ENCODE measurements at regions not wholly inside any gene's neighbourhood (a gene's known extent, or its start where the extent isn't known, plus 50 kb on each side); places are given as distances from the start of the nearest gene placed in this dataset.

DNA sequence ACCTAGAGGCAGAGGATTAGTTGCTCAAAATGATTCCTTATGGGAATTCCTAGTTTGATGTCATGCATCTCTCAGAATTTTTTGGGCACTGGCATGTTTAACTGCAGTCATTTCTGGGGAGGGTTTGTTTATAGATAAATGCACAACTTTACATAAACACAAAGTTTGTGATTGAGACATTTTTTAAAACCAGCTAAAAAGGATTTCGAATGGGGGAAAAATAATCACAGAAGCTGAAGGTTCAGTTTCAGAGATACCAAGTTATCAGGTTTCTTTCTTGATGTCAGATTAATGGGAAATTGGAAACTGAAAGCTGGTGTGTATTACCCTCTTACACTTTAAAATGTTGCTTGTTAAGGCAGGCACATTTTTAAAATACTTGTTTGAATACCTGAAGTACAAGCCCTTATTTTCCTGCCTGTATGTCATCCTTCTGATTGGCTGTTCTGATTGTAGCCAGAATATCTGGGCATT is 72.1 kb downstream of the DISP1 start:
- intact Hi-C loops (cut with micrococcal nuclease; ENCODE audit: unreplicated experiment), result no loop called here
- Mint-ChIP-seq H3K4me3 (ENCODE audit: unreplicated experiment) (no peak overlapping the region), H3K27me3 (ENCODE audit: insufficient read depth, unreplicated experiment) (no peaks in the 10 kb centered on the region), H3K36me3 (ENCODE audit: insufficient read depth, unreplicated experiment) (no peaks in the 10 kb centered on the region), H3K27ac (ENCODE audit: unreplicated experiment) (no peak overlapping the region), H3K4me1 (ENCODE audit: low read depth, unreplicated experiment) (no peaks in the 10 kb centered on the region), H3K9me3 (ENCODE audit: unreplicated experiment) (no peaks in the 10 kb centered on the region)
- CTCF ChIA-PET, result no interaction called here
- no peak for DNase-seq
- BruUV-seq (replicated peaks), result no TSS peak
- TF ChIP-seq, protein P1, sequence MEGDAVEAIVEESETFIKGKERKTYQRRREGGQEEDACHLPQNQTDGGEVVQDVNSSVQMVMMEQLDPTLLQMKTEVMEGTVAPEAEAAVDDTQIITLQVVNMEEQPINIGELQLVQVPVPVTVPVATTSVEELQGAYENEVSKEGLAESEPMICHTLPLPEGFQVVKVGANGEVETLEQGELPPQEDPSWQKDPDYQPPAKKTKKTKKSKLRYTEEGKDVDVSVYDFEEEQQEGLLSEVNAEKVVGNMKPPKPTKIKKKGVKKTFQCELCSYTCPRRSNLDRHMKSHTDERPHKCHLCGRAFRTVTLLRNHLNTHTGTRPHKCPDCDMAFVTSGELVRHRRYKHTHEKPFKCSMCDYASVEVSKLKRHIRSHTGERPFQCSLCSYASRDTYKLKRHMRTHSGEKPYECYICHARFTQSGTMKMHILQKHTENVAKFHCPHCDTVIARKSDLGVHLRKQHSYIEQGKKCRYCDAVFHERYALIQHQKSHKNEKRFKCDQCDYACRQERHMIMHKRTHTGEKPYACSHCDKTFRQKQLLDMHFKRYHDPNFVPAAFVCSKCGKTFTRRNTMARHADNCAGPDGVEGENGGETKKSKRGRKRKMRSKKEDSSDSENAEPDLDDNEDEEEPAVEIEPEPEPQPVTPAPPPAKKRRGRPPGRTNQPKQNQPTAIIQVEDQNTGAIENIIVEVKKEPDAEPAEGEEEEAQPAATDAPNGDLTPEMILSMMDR (IDR thresholded peaks at IDR 0.05; ENCODE audit: insufficient read depth in 1 of 2, low read depth in 1 of 2, low read length in 1 of 2, severe bottlenecking in 1 of 2, unreplicated experiment in 1 of 2), result no peak
- no peak overlapping the region for H3K4me3 ChIP-seq (ENCODE audit: low read depth, low read length)
- H3K9me3 ChIP-seq, result 0 out of 2 replicates have a peak, but pooled peaks cover 4% of the 10 kb centered on the region
- no peaks in the 10 kb centered on the region for H3K27me3 ChIP-seq (replicated peaks; ENCODE audit: control insufficient read depth, insufficient read depth, low read length)
- POLR2A ChIA-PET, result no interaction called here
- no peaks in the 10 kb centered on the region for H3K36me3 ChIP-seq (ENCODE audit: control insufficient read depth, insufficient read depth, low read length)
- H3K4me1 ChIP-seq, result 0 out of 2 replicates have a peak, but pooled peaks cover 3% of the 10 kb centered on the region

DNA sequence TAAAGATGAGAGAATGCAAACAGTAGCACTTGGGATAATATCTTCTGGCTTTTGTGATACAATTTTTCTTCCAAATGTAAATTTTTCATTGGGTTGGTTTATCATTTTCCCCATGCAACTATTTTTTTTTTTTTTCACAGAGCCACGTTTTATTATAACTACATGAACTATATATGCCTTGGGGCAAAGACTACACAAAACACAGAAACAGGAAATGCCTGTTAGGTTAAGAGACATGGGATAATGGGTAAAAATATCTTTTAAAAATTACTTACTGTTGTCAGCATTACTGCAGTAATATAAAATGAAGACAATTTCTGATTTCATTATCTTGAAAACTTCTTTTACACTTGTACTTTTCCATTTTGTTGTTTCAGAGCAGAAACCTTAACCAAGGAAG is 74.6 kb downstream of the DISP1 start:
- ChIA-PET CTCF (no interaction called here), POLR2A (no interaction called here)
- H3K27me3 ChIP-seq (replicated peaks; ENCODE audit: control insufficient read depth, insufficient read depth, low read length), result no peaks in the 10 kb centered on the region
- BruUV-seq (replicated peaks), result no TSS peak
- TF ChIP-seq, protein P1 (IDR thresholded peaks at IDR 0.05; ENCODE audit: insufficient read depth in 1 of 2, low read depth in 1 of 2, low read length in 1 of 2, severe bottlenecking in 1 of 2, unreplicated experiment in 1 of 2), result no peak
- no peak overlapping the region for H3K27ac Mint-ChIP-seq (ENCODE audit: unreplicated experiment)
- no peaks in the 10 kb centered on the region for H3K9me3 Mint-ChIP-seq (ENCODE audit: unreplicated experiment)
- intact Hi-C loops (cut with micrococcal nuclease; ENCODE audit: unreplicated experiment), result no loop called here
- H3K36me3 Mint-ChIP-seq (ENCODE audit: insufficient read depth, unreplicated experiment), result no peaks in the 10 kb centered on the region
- no peak overlapping the region for H3K4me3 Mint-ChIP-seq (ENCODE audit: unreplicated experiment)
- DNase-seq, result no peak
- H3K4me1 ChIP-seq, result 0 out of 2 replicates have a peak, but pooled peaks cover 5% of the 10 kb centered on the region
- H3K4me3 ChIP-seq (ENCODE audit: low read depth, low read length), result no peak overlapping the region
- no peaks in the 10 kb centered on the region for H3K36me3 ChIP-seq (ENCODE audit: control insufficient read depth, insufficient read depth, low read length)
- no peaks in the 10 kb centered on the region for H3K4me1 Mint-ChIP-seq (ENCODE audit: low read depth, unreplicated experiment)
- no peaks in the 10 kb centered on the region for H3K27me3 Mint-ChIP-seq (ENCODE audit: insufficient read depth, unreplicated experiment)
- no peaks in the 10 kb centered on the region; the same call in 1 of the 2 replicates for H3K9me3 ChIP-seq

DNA sequence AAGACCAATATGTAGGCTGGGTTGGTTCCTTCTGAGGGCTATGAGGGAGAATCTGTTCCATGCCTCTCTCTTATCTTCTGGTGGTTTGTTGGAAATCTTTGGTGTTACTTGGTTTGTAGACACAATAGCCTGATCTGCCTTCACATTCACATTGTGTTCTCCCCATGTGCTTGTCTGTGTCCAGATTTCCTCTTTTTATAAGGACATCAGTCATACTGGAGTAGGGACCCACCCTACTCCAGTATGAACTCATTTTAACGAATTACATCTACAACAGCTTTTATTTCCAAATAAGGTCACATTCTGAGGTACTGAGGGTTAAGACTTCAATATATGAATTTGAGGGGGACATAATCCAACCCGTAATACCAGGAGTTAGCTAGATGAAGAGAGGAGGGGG is 75.9 kb downstream of the DISP1 start:
- Mint-ChIP-seq H3K27me3 (ENCODE audit: insufficient read depth, unreplicated experiment) (no peaks in the 10 kb centered on the region), H3K36me3 (ENCODE audit: insufficient read depth, unreplicated experiment) (no peaks in the 10 kb centered on the region), H3K4me1 (ENCODE audit: low read depth, unreplicated experiment) (no peaks in the 10 kb centered on the region), H3K27ac (ENCODE audit: unreplicated experiment) (no peak overlapping the region), H3K9me3 (ENCODE audit: unreplicated experiment) (no peaks in the 10 kb centered on the region), H3K4me3 (ENCODE audit: unreplicated experiment) (no peak overlapping the region)
- TF ChIP-seq, protein P1 (IDR thresholded peaks at IDR 0.05; ENCODE audit: insufficient read depth in 1 of 2, low read depth in 1 of 2, low read length in 1 of 2, severe bottlenecking in 1 of 2, unreplicated experiment in 1 of 2), result no peak
- intact Hi-C loops (cut with micrococcal nuclease; ENCODE audit: unreplicated experiment), result no loop called here
- ChIA-PET POLR2A (no interaction called here), CTCF (no interaction called here)
- Histone ChIP-seq H3K27me3 (replicated peaks; ENCODE audit: control insufficient read depth, insufficient read depth, low read length) (no peaks in the 10 kb centered on the region), H3K36me3 (ENCODE audit: control insufficient read depth, insufficient read depth, low read length) (no peaks in the 10 kb centered on the region), H3K9me3 (no peaks in the 10 kb centered on the region; the same call in 1 of the 2 replicates), H3K4me1 (0 out of 2 replicates have a peak, but pooled peaks cover 5% of the 10 kb centered on the region), H3K4me3 (ENCODE audit: low read depth, low read length) (no peak overlapping the region)
- no peak for DNase-seq
- BruUV-seq (replicated peaks), result no TSS peak

Data from Caco-2 (cell line).